ENCODE measurements at regions not wholly inside any gene's neighbourhood (a gene's known extent, or its start where the extent isn't known, plus 50 kb on each side); places are given as distances from the start of the nearest gene placed in this dataset.
"Not testable (repeated sequence)": the region's sequence is repeated elsewhere in the genome, so short reads cannot be mapped to it uniquely, and the experiment has no call there.

- DNase-seq (ENCODE audit: low read depth in 1 of 2, low spot score in 1 of 2): no peak
Measured at GRCh38 chr12:126397660-126398059, 1332.4 kb downstream of the AACS start.

GRCh38 chr12:126400831-126401230, 1335.6 kb downstream of the AACS start:
- DNase-seq (ENCODE audit: low read depth in 1 of 2, low spot score in 1 of 2): no peak

DNA sequence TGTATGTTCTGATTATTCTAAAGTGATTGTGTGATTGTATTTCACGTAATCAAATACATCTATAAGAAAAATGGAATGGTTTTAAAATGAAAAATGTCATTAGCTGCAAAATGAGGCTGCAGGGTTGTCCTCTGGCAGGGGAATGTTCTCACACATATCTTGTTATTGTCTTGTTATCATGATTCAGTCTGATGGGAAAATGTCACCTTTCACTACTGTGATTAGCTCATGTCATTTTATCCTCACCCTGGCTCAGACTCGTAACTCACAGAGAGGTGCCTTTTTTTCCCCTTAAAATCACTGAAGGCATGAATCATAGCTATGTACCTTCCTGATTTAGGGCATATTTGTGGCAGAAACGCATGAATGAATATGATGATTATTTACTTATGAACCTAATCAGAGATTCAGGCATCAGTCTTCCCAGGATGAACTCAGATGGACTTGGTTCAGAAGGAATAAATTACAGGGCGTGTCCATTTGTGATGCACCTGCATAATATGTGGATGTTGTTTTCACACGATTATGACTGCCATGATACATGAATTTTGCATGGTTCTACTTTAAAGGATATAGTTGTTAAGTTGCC, 1339.2 kb downstream of the AACS start:
- no peak for DNase-seq (ENCODE audit: low read depth in 1 of 2, low spot score in 1 of 2)

DNA sequence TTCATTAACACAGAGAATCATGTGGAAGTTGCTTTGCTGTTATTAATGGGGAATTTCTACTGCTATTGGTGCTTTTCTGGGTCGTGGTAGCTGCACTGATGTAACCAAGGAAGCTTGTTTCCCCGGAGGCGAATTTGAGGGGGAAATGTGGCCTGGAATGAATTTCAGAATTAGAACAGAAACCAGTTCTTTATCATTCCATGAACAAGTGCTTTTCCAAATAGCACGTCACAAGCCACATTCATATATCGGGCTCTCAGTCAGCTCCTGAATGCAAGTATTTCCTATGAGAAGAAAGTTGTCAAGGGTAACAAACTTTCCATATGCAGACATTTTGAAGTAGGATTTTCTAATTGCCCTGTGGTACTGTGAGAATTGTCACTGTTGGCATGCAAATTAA, 1353.2 kb downstream of the AACS start:
- DNase-seq (ENCODE audit: low read depth in 1 of 2, low spot score in 1 of 2): no peak

- no peak for DNase-seq (ENCODE audit: low read depth in 1 of 2, low spot score in 1 of 2)
Measured at GRCh38 chr12:126419131-126419530, 1353.9 kb downstream of the AACS start.

GRCh38 chr12:126424696-126425095, 1359.5 kb downstream of the AACS start:
- DNase-seq (ENCODE audit: low read depth in 1 of 2, low spot score in 1 of 2): no peak

GRCh38 chr12:126425264-126425663, 1360.0 kb downstream of the AACS start:
- DNase-seq (ENCODE audit: low read depth in 1 of 2, low spot score in 1 of 2): no peak

GRCh38 chr12:126428769-126429168, 1363.5 kb downstream of the AACS start:
- no peak for DNase-seq (ENCODE audit: low read depth in 1 of 2, low spot score in 1 of 2)

GRCh38 chr12:126430921-126431320, 1365.7 kb downstream of the AACS start:
- DNase-seq (ENCODE audit: low read depth in 1 of 2, low spot score in 1 of 2): no peak

DNA sequence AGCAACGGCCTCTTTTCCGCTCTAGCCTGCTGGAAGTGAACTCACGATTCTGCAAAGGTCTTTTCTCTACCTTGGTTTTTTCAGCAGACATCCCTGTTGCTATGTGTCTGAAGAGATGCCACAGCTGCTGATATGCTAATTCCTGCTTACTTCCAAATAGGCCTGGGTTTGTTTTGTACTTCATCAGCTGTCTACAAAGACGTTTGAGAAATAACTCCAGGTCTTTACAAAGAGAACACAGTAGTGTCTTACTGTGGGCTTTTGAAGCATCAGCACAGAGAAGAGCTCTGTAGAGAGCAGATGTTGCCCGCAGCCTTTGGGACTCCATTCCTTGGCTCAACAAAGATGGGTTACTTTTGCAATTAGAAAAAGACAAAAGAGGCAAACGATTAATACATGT, 1366.5 kb downstream of the AACS start:
- no peak for DNase-seq (ENCODE audit: low read depth in 1 of 2, low spot score in 1 of 2)

- no peak for DNase-seq (ENCODE audit: low read depth in 1 of 2, low spot score in 1 of 2)
Measured at GRCh38 chr12:126432780-126433179, 1367.5 kb downstream of the AACS start.

- no peak for DNase-seq (ENCODE audit: low read depth in 1 of 2, low spot score in 1 of 2)
Measured at GRCh38 chr12:126434412-126434985, 1369.3 kb downstream of the AACS start.

- no peak for DNase-seq (ENCODE audit: low read depth in 1 of 2, low spot score in 1 of 2)
Measured at GRCh38 chr12:126436041-126436440, 1370.8 kb downstream of the AACS start.

DNA sequence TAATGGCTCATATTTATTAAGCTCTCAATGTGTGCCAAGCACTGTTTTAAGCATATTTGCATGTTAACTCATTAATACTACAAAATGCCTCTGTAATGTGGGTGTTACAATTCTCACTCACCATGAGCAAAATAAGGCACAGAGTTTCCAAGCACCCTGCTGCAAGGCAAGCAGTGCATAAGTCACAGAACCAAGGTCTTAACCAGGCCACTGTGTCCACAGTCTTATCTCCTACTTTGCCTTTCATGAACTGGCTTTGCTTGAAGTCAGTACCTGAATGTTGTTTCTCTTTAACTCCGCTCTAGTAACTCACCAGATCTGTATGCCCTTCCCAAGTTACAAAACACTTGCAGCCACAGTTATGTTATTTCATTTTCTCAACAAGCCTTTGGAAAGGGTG, 1372.7 kb downstream of the AACS start:
- no peak for DNase-seq (ENCODE audit: low read depth in 1 of 2, low spot score in 1 of 2)

GRCh38 chr12:126443977-126444376, 1378.7 kb downstream of the AACS start:
- no peak for DNase-seq (ENCODE audit: low read depth in 1 of 2, low spot score in 1 of 2)

GRCh38 chr12:126447346-126447745, 1382.1 kb downstream of the AACS start:
- no peak for DNase-seq (ENCODE audit: low read depth in 1 of 2, low spot score in 1 of 2)

DNA sequence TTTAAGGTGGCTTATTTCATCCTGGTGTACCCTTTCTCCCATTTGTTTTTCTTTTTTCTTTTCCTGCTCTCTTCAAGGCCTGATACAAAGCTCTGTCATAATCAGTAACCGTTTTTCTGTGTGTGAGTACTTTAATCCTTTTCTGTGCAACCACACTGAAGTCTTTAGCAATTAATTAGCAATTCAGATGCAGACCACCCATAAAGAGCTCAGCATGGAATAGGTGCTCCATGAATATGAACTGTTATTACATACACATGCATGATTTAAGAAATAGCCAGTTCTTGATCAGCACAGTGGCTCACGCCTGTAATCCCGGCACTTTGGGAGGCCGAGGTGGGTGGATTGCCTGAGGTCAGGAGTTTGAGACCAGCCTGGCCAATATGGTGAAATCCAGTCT, 1386.6 kb downstream of the AACS start:
- no peak for DNase-seq (ENCODE audit: low read depth in 1 of 2, low spot score in 1 of 2)

DNA sequence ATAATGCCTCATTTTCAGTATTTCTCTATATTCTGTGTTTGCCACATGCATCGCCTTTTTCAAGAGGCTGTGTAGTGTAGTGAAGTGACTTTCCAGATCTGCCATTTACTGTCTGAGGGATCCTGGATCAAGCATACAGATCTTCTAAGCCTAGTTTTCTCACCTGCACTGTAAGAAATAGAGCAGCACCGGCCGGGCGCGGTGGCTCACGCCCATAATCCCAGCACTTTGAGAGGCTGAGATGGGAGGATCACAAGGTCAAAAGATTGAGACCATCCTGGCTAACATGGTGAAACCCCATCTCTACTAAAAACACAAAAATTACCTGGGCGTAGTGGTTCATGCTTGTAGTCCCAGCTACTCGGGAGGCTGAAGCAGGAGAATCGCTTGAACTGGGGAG, 1387.5 kb downstream of the AACS start:
- DNase-seq (ENCODE audit: low read depth in 1 of 2, low spot score in 1 of 2): not testable (repeated sequence)

GRCh38 chr12:126454581-126454980, 1389.3 kb downstream of the AACS start:
- DNase-seq (ENCODE audit: low read depth in 1 of 2, low spot score in 1 of 2): no peak

GRCh38 chr12:126457776-126458175, 1392.5 kb downstream of the AACS start:
- no peak for DNase-seq (ENCODE audit: low read depth in 1 of 2, low spot score in 1 of 2)

GRCh38 chr12:126464153-126464552, 1398.9 kb downstream of the AACS start:
- DNase-seq (ENCODE audit: low read depth in 1 of 2, low spot score in 1 of 2): no peak

GRCh38 chr12:126469211-126469610, 1404.0 kb downstream of the AACS start:
- no peak for DNase-seq (ENCODE audit: low read depth in 1 of 2, low spot score in 1 of 2)

GRCh38 chr12:126474703-126475102, 1409.5 kb downstream of the AACS start:
- DNase-seq (ENCODE audit: low read depth in 1 of 2, low spot score in 1 of 2): no peak
